ENCODE measurements at regions not wholly inside any gene's neighbourhood (a gene's known extent, or its start where the extent isn't known, plus 50 kb on each side); places are given as distances from the start of the nearest gene placed in this dataset.
"Not testable (repeated sequence)": the region's sequence is repeated elsewhere in the genome, so short reads cannot be mapped to it uniquely, and the experiment has no call there.

GRCh38 chr12:67047634-67048033, 221.5 kb upstream of the CAND1 start (continued):
- TF ChIP-seq ZNF184 (tag by site-specific recombination; IDR thresholded peaks at IDR 0.05) (no peak), ZNF2 (tag by site-specific recombination; IDR thresholded peaks at IDR 0.05) (no peak), BCL6B (tag by site-specific recombination; IDR thresholded peaks at IDR 0.05) (no peak)

GRCh38 chr12:67048371-67048770, 220.8 kb upstream of the CAND1 start:
- Histone ChIP-seq H3K4me3 (ENCODE audit: low read depth, low read length) (no peak overlapping the region), H3K27ac (ENCODE audit: extremely low read depth, low read depth, low read length) (no peak overlapping the region), H3K36me3 (ENCODE audit: control insufficient read depth in 2 of 2, insufficient read depth in 1 of 2, low read length in 2 of 2) (no peaks in the 10 kb centered on the region), H3K9me3 (ENCODE audit: control insufficient read depth, insufficient read depth, low read depth, low read length) (no peaks in the 10 kb centered on the region), H3K4me1 (ENCODE audit: control insufficient read depth, insufficient read depth, low read length) (peaks cover 47% of the 10 kb centered on the region)
- CTCF ChIA-PET = interaction anchor here (1.0 to 2.2 kb wide), 2 partner anchors 23 to 44 kb away, joined by 3 to 11 read pairs; no protein-coding TSS in a partner anchor
- POLR2A ChIA-PET = no interaction called here
- TF ChIP-seq ZNF394 (tag by site-specific recombination; IDR thresholded peaks at IDR 0.05; ENCODE audit: borderline replicate concordance) (no peak), PATZ1 (tag by site-specific recombination; IDR thresholded peaks at IDR 0.05) (no peak), ZFP69B (tag by site-specific recombination; IDR thresholded peaks at IDR 0.05) (no peak), ZNF223 (tag by site-specific recombination; IDR thresholded peaks at IDR 0.05) (no peak)

GRCh38 chr12:67049199-67049598, 220.0 kb upstream of the CAND1 start:
- H3K9me3 ChIP-seq (ENCODE audit: control insufficient read depth, insufficient read depth, low read depth, low read length); POLR2A ChIA-PET; H3K4me3 ChIP-seq (ENCODE audit: low read depth, low read length); H3K36me3 ChIP-seq (ENCODE audit: control insufficient read depth in 2 of 2, insufficient read depth in 1 of 2, low read length in 2 of 2); H3K27ac ChIP-seq (ENCODE audit: extremely low read depth, low read depth, low read length); CTCF ChIA-PET: not testable (repeated sequence)
- TF ChIP-seq ZNF580 (tag by site-specific recombination; IDR thresholded peaks at IDR 0.05) (peak; percentile 78), ZNF146 (tag by site-specific recombination; IDR thresholded peaks at IDR 0.05) (peak; percentile 98)
- peaks cover 38% of the 10 kb centered on the region for H3K4me1 ChIP-seq (ENCODE audit: control insufficient read depth, insufficient read depth, low read length)

GRCh38 chr12:67052981-67053380, 216.2 kb upstream of the CAND1 start:
- Histone ChIP-seq H3K36me3 (ENCODE audit: control insufficient read depth in 2 of 2, insufficient read depth in 1 of 2, low read length in 2 of 2) (no peaks in the 10 kb centered on the region), H3K4me1 (ENCODE audit: control insufficient read depth, insufficient read depth, low read length) (peaks cover 7% of the 10 kb centered on the region; the same call in 1 of the 2 replicates), H3K4me3 (ENCODE audit: low read depth, low read length) (no peak overlapping the region), H3K9me3 (ENCODE audit: control insufficient read depth, insufficient read depth, low read depth, low read length) (no peaks in the 10 kb centered on the region), H3K27ac (ENCODE audit: extremely low read depth, low read depth, low read length) (no peak overlapping the region)
- TF ChIP-seq PRDM2 (tag by site-specific recombination; IDR thresholded peaks at IDR 0.05; ENCODE audit: borderline replicate concordance) = no peak
- TF ChIP-seq ZBTB11 (tag by site-specific recombination; conservative IDR thresholded peaks at IDR 0.05; ENCODE audit: low read depth) = no peak
- no peak for TF ChIP-seq ZNF670 (tag by site-specific recombination; IDR thresholded peaks at IDR 0.05; ENCODE audit: low read depth)
- no peak for TF ChIP-seq ZNF76 (tag by site-specific recombination; IDR thresholded peaks at IDR 0.05; ENCODE audit: borderline replicate concordance, low read depth)
- TF ChIP-seq GFI1B (tag by site-specific recombination; IDR thresholded peaks at IDR 0.05) = no peak
- no peak for TF ChIP-seq ZNF214 (tag by site-specific recombination; IDR thresholded peaks at IDR 0.05; ENCODE audit: borderline replicate concordance)
- POLR2A ChIA-PET = no interaction called here
- CTCF ChIA-PET = interaction anchor here (0.7 kb wide), 1 partner anchor 9 kb away, joined by 3 read pairs; no protein-coding TSS in a partner anchor
